Loucy (cell line): ENCODE measurements at regions not wholly inside any gene's neighbourhood (a gene's known extent, or its start where the extent isn't known, plus 50 kb on each side); places are given as distances from the start of the nearest gene placed in this dataset.

Experiments
- H2AFZ ChIP-seq: fragments of 200-600 bp; sonication (generic); 2 replicates; pipeline ENCODE4 v1.6.0; 2016; ENCODE audit warnings: antibody characterized with exemption, mild to moderate bottlenecking, low read length, moderate library complexity
- H3F3A ChIP-seq: fragments of 200-600 bp; 2 replicates; pipeline ENCODE4 v1.6.0; 2016; ENCODE audit warnings: antibody characterized with exemption, low read depth, mild to moderate bottlenecking
- H3K27me3 ChIP-seq: fragments of 200-600 bp; sonication (generic); 2 replicates; pipeline ENCODE4 v1.6.1; 2014; ENCODE audit warnings: low read length, mild to moderate bottlenecking; ENCODE audit not compliant: insufficient read depth, poor library complexity, severe bottlenecking
- H3K36me3 ChIP-seq: fragments of 200-600 bp; sonication (generic); 2 replicates; pipeline ENCODE4 v1.6.1; 2016; ENCODE audit warnings: low read length; ENCODE audit not compliant: insufficient read depth
- H3K4me1 ChIP-seq: fragments of 200-600 bp; sonication (generic); 2 replicates; pipeline ENCODE4 v1.5.1; 2014; ENCODE audit warnings: low read length, mild to moderate bottlenecking; ENCODE audit not compliant: insufficient read depth, poor library complexity, severe bottlenecking
- H3K4me2 ChIP-seq: fragments of 200-600 bp; sonication (generic); 2 replicates; pipeline ENCODE4 v1.6.0; 2014; ENCODE audit warnings: antibody characterized with exemption, low read length, low read depth, mild to moderate bottlenecking; ENCODE audit not compliant: poor library complexity, severe bottlenecking
- H3K4me3 ChIP-seq: fragments of 200-600 bp; sonication (generic); 2 replicates; pipeline ENCODE4 v1.5.1; 2014; ENCODE audit warnings: low read length, mild to moderate bottlenecking, mixed read lengths; ENCODE audit not compliant: poor library complexity, severe bottlenecking
- H3K79me2 ChIP-seq: fragments of 200-600 bp; sonication (generic); 2 replicates; pipeline ENCODE4 v1.6.1; 2014; ENCODE audit warnings: low read length; ENCODE audit not compliant: insufficient read depth
- H3K9ac ChIP-seq: fragments of 200-600 bp; sonication (generic); 2 replicates; pipeline ENCODE4 v1.6.0; 2014; ENCODE audit warnings: mild to moderate bottlenecking, low read depth, low read length, moderate library complexity; ENCODE audit not compliant: poor library complexity, severe bottlenecking
- H3K9me2 ChIP-seq: fragments of 200-600 bp; sonication (generic); replicated peaks from 2 replicates; pipeline ENCODE4 v1.6.1; 2016; ENCODE audit warnings: low read depth, low read length, mixed read lengths
- H3K9me3 ChIP-seq: fragments of 200-600 bp; sonication (generic); 2 replicates; pipeline ENCODE4 v1.6.1; 2014; ENCODE audit warnings: mild to moderate bottlenecking, antibody characterized with exemption, low read length, low read depth; ENCODE audit not compliant: insufficient read depth
- H4K20me1 ChIP-seq: fragments of 200-600 bp; sonication (generic); 2 replicates; pipeline ENCODE4 v1.6.0; 2014; ENCODE audit warnings: antibody characterized with exemption, low read length, mild to moderate bottlenecking; ENCODE audit not compliant: insufficient read depth, poor library complexity, severe bottlenecking
- CTCF ChIP-seq: fragments of 200-600 bp; sonication (generic); conservative IDR thresholded peaks from 2 replicates; pipeline ENCODE4 v1.5.1; 2014; ENCODE audit warnings: mild to moderate bottlenecking, antibody characterized with exemption, low read length
- EZH2phosphoT487 ChIP-seq: fragments of 200-600 bp; IDR thresholded peaks from 2 replicates; pipeline ENCODE4 v1.6.1; 2018; ENCODE audit warnings: antibody characterized with exemption, mild to moderate bottlenecking, moderate library complexity, borderline replicate concordance

GRCh38 chr14:84071061-84071460, 1458.9 kb upstream of the FLRT2 start:
- no peaks in the 10 kb centered on the region for H3K27me3 ChIP-seq

GRCh38 chr14:84074626-84075025, 1455.3 kb upstream of the FLRT2 start:
- Histone ChIP-seq H3K9me3 (no peaks in the 10 kb centered on the region), H3K79me2 (no peaks in the 10 kb centered on the region), H3F3A (no peaks in the 10 kb centered on the region), H2AFZ (no peak overlapping the region), H3K9ac (no peak overlapping the region), H3K9me2 (no peaks in the 10 kb centered on the region), H3K36me3 (no peaks in the 10 kb centered on the region), H3K4me1 (no peaks in the 10 kb centered on the region), H3K4me3 (no peak overlapping the region), H4K20me1 (no peaks in the 10 kb centered on the region), H3K27me3 (no peaks in the 10 kb centered on the region), H3K4me2 (no peak overlapping the region)
- no peak for TF ChIP-seq EZH2phosphoT487
- TF ChIP-seq CTCF, result no peak

More at GRCh38 chr14:84071061-84071460, 1458.9 kb upstream of the FLRT2 start:
- H4K20me1 ChIP-seq, result no peaks in the 10 kb centered on the region
- H3F3A ChIP-seq, result no peaks in the 10 kb centered on the region
- H3K9ac ChIP-seq, result no peak overlapping the region
- H3K4me3 ChIP-seq, result no peak overlapping the region
- H3K4me2 ChIP-seq, result no peak overlapping the region
- H3K9me2 ChIP-seq, result no peaks in the 10 kb centered on the region
- TF ChIP-seq CTCF (no peak), EZH2phosphoT487 (no peak)
- H2AFZ ChIP-seq, result no peak overlapping the region
- no peaks in the 10 kb centered on the region for H3K4me1 ChIP-seq
- H3K36me3 ChIP-seq, result no peaks in the 10 kb centered on the region
- H3K9me3 ChIP-seq, result no peaks in the 10 kb centered on the region
- no peaks in the 10 kb centered on the region for H3K79me2 ChIP-seq

GRCh38 chr14:84080944-84081343, 1449.0 kb upstream of the FLRT2 start:
- Histone ChIP-seq H3K9me2 (no peaks in the 10 kb centered on the region), H3K9ac (no peak overlapping the region), H3K36me3 (no peaks in the 10 kb centered on the region), H2AFZ (no peak overlapping the region), H3K79me2 (no peaks in the 10 kb centered on the region), H3K4me3 (no peak overlapping the region), H3F3A (no peaks in the 10 kb centered on the region), H3K4me1 (no peaks in the 10 kb centered on the region), H4K20me1 (no peaks in the 10 kb centered on the region), H3K4me2 (no peak overlapping the region), H3K27me3 (no peaks in the 10 kb centered on the region), H3K9me3 (no peaks in the 10 kb centered on the region; the same call in 1 of the 2 replicates)
- TF ChIP-seq CTCF, result no peak
